GM13976 (cell line): ENCODE measurements at regions not wholly inside any gene's neighbourhood (a gene's known extent, or its start where the extent isn't known, plus 50 kb on each side); places are given as distances from the start of the nearest gene placed in this dataset.

Experiments used
- DNase-seq: peaks from one replicate; pipeline ENCODE4 v3.0.0; 2012; ENCODE audit warnings: low spot score
- in situ Hi-C: fragments of 300-500 bp; cut with MboI; formaldehyde crosslinking; loops from one replicate; pipeline ENCODE4 v1.12.0; 2022; ENCODE audit warnings: low sequenced_read_pairs, mixed read lengths, inconsistent platforms; ENCODE audit not compliant: unreplicated experiment
- TF ChIP-seq, protein P1 (sequence below): IDR thresholded peaks from 2 replicates; pipeline ENCODE4 v1.5.1; 2012; ENCODE audit warnings: borderline replicate concordance, mild to moderate bottlenecking; ENCODE audit not compliant: insufficient read depth; ENCODE audit errors: extremely low read depth, missing control alignments, control extremely low read depth

DNA sequence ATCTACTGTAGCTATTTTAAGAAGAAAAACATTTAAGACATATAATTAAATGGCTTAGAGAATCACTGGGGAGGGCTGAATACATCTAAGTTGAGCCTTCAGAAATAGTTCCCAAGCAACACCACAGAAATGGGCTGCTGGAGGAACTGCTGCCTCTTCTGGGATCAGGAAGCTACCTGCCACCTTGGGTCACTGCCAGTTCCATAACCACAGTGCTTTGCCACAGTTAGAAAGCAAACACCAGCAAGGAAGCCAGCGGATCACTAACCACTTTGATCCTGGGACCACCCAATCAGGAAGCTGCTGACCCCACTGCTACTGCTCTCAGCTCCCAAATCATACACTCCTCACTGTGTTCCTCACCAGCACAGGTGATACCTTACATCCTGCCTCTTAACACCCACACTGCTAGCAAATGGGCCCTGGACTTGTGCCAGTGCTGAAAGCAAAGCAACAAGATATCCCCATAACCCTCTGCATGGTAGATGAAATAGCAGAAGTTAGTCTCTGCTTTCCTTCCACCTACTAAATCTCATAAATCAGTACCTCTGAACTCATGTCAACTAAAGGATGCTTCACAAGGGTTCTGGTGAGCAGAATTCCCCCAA is 346.9 kb downstream of the DEPDC1B start:
- in situ Hi-C loops, result no loop called here

DNA sequence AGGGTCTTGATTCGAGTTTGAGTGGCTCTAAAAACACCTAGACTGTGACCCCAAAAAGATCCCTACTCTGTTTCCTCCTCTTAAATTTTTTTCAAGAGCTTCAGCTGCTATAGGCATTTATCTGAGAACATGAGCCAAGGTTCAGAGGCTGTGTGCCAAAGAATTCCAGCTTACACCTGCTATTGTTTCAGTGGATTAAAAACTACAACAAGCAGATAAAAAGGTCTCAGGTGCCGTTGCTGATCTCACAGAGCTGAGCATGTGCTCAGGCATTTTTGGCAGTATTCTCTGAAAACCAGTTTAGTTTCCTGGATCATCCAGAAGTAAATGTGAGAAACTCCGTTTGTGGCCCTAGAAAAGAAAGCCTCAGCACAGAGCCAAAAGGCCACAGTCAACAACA is 349.2 kb downstream of the DEPDC1B start:
- no peak for DNase-seq
- in situ Hi-C loops, result no loop called here

More for the DNA sequence above, 346.9 kb downstream of the DEPDC1B start:
- TF ChIP-seq, protein P1, sequence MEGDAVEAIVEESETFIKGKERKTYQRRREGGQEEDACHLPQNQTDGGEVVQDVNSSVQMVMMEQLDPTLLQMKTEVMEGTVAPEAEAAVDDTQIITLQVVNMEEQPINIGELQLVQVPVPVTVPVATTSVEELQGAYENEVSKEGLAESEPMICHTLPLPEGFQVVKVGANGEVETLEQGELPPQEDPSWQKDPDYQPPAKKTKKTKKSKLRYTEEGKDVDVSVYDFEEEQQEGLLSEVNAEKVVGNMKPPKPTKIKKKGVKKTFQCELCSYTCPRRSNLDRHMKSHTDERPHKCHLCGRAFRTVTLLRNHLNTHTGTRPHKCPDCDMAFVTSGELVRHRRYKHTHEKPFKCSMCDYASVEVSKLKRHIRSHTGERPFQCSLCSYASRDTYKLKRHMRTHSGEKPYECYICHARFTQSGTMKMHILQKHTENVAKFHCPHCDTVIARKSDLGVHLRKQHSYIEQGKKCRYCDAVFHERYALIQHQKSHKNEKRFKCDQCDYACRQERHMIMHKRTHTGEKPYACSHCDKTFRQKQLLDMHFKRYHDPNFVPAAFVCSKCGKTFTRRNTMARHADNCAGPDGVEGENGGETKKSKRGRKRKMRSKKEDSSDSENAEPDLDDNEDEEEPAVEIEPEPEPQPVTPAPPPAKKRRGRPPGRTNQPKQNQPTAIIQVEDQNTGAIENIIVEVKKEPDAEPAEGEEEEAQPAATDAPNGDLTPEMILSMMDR, result no peak
- DNase-seq, result no peak

DNA sequence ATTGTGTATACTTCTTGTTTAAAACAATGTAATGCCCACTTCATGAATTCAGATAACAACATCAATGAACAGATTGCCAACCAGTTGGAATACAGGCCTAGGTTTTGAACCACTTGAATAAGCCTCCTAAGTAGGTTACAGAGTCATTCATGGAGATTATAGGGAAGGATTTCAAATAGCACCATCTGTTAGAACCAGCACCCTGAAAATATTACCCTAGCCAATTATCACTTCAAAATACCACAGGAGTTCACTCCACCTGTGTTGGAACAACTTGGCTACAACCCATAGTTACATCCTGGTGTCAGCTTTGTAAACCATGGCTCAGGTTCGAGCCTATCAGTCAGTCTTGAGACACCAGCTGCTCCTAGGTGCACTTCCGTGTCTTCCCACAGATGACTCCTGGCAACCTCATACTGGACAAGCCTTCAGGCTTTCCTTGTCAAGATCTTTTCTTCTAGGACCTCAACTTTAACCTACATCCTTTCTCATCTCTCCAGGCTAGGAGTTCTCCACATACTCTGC is 350.0 kb downstream of the DEPDC1B start:
- no peak for DNase-seq
- TF ChIP-seq, protein P1, result no peak
- in situ Hi-C loops, result no loop called here

More for the DNA sequence above, 349.2 kb downstream of the DEPDC1B start:
- TF ChIP-seq, protein P1, result no peak

DNA sequence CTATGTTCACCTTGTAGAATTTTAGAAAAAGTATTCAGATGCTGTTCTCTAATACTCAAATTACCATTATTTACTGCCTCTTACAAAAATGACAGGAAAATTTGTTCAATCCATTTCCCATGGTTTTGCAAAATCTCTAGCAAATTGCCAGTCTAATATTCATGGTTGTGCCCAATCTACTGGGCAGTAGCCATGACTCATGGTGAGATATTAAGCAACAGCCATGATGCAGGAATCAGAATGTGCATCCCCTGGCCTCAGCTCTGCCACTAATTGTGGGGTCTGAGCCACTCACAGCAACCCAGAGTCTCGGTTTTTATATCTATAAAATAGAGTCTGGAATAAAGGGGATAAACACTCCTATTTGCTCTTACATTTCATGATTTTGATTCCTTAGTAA is 353.6 kb downstream of the DEPDC1B start:
- TF ChIP-seq, protein P1, result no peak
- DNase-seq, result no peak
- in situ Hi-C loops, result no loop called here

DNA sequence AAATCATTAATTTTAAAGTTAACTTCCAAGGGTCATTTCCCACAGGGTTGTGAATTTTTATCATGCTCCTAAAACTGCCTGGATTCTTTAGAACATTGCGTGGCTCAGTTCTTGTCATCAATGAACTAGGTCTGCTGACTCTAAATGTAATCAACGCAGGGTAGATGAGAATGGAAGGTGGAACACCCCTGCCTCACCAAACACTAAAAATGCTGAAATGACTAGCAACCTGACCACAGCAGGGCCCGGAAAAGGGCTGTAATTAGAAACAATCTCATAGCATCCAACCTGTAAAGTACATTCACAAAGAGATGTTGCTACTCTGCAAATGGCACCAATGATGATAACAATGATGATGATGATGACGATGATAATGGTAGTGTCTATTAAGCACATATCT is 356.9 kb downstream of the DEPDC1B start:
- in situ Hi-C loops, result no loop called here
- DNase-seq, result no peak
- TF ChIP-seq, protein P1, result no peak

DNA sequence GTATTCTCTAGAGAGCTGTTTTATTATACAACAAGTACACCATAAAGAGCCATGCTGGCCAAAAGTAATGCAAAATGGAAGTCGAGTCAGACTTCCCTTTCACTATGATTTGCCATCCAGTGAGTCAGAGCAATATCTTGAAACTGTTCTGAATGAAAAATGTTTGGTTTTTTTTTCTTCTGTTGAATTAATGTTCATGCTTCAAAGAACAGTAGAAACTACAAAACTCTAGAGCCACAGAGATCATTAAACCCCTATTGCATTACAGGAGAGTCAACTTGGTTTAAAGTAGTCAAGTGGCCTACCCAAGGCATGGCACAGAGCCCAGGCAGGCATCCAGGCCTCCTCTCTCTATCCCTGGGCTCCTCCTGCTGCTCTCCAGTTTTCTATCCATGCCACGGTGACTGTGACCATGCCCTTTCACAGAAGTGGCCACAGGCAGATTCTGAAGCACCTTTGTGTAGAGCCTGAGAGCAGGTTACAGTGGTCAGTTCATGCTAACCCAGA is 358.9 kb downstream of the DEPDC1B start:
- in situ Hi-C loops, result no loop called here
- DNase-seq, result peak; percentile 16
- TF ChIP-seq, protein P1, result no peak
